GM19395 (cell line): ENCODE measurements at regions not wholly inside any gene's neighbourhood (a gene's known extent, or its start where the extent isn't known, plus 50 kb on each side); places are given as distances from the start of the nearest gene placed in this dataset.

Experiments
- ATAC-seq: cut with Tn5 transposase; IDR thresholded peaks from one replicate; pipeline ENCODE4 v1.9.1; 2021; ENCODE audit warnings: mild to moderate bottlenecking, moderate library complexity; ENCODE audit not compliant: unreplicated experiment

DNA sequence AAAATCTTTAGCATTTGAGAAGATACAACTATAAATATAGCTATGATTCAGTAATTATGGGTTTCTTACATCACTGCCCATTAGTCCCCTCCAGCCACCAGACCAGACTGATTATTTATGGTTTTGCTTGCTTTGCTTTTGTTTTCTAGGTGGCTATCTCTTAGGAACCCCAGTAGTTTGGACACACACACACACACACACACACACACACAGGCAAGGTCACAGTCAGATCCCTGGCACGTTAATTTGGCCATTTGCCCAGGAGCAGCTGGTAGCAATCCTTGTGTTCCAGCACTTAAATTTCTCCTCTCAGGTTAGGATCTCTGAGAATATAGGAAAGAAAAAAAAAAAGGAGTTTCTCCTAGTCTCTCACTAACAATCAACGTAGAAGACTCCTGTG lies 90.2 kb upstream of the RESF1 start:
- no peak for ATAC-seq

DNA sequence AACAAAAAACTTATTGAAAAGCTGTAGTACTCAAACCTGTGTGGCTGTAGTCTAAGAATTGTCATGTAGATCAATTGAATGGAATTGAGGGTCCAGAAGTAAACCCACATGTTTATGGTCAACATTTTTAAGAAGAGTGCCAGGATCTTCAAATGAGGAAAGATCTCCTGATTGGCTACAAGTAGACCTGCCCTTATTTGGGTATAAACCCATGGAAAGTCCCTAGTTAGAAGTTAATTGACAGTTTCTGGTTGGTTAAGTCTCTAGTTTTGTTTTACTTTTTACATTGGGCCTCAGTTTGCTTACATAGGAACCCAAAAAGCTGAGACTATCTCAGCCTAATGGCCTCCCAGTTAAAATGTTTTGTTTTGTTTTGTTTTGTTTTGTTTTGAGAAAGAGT lies 91.9 kb upstream of the RESF1 start:
- no peak for ATAC-seq

DNA sequence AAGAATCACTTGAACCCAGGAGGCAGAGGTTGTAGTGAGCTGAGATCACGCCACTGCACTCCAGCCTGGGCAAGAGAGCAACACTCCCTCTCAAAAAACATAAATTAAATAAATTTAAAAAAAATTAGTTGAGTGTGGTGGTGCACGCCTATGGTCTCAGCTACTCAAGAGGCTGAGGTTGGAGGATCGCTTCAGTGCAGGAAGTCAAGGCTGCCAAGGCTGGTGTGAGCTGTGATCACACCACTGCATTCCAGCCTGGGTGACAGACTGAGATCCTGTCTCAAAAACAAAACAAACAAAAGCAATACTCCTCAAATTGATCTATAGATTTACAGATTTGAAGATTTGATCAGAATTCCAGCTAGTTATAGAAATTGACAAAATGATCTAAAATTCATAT lies 92.7 kb upstream of the RESF1 start:
- ATAC-seq: no peak

DNA sequence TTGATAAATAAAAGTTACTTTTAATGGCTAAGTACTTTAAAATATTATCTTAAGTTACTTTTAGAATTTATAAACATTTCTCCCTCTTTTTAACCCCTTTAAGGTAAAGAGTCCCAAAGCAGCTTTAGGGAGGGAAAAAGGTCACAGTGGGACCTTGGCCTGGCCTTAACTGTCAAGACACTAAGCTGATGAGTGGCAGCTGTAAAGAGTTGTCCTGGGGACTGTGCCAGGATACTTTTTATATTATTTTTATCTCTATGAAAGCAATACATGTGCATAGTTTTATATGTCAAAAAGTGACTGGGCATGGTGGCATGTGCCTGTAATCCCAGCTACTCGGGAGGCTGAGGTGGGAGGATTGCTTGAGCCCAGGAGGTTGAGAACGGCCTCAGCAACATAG lies 94.2 kb upstream of the RESF1 start:
- no peak for ATAC-seq

DNA sequence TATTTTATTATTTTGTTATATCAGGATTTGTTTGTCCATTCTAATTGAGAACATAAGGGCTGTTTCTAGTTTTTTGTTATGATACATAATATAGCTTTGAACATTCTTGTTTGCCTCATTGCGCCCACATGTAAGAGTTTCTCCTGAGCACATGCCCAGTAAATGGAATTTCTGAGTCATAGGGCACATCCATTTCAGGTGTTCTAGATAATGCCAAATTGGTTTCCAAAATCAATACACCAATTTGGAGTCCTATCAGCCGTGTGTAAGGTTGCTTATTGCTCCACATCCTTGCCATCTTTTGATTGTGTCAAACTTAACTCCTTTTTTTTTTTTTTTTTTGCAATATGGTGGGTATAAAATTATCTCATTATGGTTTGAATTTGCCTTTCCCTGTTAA lies 97.9 kb upstream of the RESF1 start:
- ATAC-seq: no peak

DNA sequence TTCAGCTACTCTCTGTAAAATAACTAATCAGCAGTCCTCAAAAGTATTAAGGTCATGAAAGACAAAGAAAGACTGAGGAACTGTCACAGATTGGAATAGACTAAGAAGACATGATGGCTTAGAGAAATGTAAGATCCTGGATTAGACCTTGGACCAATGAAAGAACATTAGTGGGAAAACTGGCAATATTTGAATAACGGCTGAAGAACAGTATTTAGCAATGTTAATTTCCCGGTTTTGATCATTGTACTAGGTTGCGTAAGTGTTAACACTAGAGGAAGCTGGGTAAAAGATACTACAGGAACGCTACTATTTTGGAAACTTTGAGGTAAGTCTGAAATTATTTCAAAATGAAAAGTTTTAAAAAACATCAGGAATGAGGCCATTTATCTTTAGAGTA lies 98.8 kb upstream of the RESF1 start:
- no peak for ATAC-seq

DNA sequence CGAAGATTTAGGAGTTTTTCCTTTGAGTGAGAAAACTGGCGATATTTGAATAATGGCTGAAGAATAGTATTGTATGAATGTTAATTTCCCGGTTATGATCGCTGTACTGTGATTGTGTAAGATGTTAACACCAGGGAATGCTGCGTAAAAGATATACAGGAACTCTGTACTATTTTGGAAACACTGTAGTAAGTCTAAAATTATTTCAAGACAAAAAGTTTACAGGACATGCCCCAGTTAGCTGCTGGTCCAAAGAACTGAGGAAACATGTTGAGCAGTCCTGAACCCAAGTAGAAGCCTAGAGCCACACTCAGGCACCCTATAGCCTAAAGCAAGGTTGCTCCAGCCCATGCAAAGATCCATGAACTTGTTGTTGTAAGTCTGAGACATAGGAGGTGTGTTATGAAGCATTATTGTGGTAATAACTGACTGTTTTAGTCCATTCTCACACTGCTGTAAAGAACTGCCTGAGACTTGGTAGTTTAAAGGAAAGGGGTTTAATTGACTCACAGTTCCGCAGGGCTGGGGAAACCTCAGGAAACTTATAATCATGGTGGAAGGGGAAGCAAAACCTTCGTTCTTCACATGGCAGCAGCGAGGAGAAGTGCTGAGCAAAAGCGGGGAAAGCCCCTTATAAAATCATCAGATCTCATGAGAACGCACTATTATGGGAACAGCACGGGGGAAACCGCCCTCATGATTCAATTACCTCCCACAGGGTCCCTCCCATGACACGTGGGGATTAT lies 99.8 kb upstream of the RESF1 start:
- peak; percentile 52 for ATAC-seq

DNA sequence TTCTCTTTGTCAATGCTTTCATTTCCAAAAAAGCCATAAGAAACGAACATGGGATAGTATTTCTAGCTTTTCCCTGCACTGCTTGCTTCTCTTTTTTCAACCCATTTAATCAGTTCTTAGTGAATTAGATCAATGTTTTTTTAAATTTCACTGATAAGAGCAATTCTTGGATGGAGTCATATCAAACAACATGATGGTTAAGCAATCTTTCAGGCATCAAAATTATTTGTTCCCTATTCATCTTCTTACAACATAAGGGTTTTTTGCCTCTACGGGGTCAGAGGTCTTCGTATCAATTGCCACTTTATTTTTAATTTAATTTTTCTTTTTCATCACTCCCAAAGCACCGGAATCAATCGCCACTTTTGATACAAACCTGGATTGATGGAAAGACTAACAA lies 103.8 kb upstream of the RESF1 start:
- ATAC-seq: no peak

DNA sequence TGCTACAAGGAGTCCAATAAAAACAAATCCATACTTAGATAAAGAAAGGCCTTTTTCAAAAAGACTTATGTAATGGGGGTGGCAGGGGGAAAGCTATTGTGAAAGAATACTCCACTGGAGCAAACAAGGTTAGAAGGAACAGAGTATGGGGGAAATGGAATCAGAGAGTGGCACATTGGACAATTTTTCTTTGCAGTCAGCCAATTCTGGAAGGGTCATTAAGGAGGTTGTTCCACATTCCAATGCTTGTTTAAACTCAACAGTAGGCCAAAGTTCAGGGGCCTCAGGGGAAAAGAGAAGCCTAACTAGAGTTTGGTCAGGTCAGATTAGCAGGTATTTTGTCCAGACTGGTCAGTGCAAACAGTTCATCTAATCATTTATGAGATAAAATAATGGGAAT lies 105.2 kb upstream of the RESF1 start:
- ATAC-seq: no peak

DNA sequence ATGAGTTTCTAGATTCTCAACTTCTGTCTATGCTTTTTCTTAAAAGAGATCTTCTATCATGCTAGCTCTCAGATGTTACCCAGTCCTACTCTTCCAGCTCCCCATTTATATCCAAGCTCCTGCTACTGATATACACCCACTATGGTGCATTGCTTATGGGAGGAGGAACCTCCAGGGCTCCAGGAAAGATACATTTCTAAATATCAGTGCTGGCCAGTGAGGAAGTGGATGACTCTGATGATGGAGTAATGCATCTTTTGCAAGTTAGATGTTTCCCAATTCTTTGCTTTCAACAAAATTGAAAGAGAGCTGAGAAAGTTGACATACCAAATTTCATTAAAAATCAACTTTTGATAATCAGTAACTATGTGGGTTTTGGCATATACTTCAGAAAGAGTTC lies 105.7 kb upstream of the RESF1 start:
- no peak for ATAC-seq

DNA sequence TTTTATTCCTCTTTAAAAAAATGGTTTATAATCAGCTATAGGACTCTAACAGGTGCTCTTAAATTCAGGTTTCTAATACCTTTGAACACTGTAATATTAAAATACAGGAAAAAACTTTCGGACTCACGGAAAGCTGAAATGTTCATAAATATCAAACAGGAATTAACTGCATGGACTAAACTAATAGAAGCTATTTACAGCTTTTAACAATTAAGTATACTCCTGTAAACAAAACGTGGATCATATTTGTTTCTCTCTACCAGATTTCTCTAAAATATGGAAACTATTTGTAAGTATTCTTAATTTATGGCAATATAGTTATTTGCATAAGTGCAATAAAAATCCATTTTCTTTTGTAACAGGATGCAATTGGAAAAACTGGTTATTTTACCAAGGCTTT lies 108.9 kb upstream of the RESF1 start:
- ATAC-seq: no peak

DNA sequence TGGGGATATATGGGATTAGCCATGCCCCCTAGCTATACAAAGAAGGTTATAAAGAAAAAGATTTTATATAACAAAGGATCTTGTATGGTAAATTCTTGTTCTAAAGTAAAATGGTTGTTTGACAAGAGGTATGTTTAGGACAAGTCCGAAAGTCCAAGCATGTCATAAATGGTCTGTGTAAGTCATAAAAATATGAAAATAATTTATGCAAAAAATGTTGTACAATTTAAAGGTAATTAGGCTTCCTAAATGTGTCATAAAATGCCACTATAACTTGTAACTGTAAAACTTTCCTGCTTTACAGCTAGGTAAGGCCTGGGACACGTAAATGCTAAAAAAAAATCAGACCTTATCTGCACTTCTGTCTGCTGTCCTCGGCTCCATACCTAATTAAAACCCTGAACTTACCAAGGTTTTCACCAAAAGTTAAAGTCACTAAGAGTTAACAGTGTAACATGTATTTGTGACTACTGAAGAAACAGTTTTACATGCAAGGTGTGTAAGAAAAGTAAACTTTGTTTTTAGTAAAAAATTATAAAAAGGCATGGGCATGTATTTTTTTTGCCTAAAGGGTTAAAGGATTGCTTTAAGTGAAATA lies 110.0 kb upstream of the RESF1 start:
- no peak for ATAC-seq

DNA sequence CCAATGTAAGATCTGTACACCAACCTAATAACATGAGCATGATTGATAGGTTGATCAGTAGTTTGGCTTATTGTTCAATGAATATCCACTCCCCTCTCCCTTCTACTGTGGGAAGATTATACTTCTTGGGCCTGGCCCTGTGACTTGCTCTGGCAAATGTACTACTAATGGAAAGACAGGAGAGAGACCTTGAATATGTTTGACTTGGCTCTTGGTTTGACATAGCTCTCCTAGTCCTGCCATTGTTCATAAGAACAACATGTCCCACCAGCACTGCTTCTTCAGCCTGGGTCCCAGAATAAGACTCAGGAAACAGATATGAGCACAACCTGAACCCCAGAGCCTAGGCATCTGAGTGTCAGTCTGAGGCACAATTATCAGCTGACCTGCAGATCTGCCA lies 112.8 kb upstream of the RESF1 start:
- ATAC-seq: no peak

DNA sequence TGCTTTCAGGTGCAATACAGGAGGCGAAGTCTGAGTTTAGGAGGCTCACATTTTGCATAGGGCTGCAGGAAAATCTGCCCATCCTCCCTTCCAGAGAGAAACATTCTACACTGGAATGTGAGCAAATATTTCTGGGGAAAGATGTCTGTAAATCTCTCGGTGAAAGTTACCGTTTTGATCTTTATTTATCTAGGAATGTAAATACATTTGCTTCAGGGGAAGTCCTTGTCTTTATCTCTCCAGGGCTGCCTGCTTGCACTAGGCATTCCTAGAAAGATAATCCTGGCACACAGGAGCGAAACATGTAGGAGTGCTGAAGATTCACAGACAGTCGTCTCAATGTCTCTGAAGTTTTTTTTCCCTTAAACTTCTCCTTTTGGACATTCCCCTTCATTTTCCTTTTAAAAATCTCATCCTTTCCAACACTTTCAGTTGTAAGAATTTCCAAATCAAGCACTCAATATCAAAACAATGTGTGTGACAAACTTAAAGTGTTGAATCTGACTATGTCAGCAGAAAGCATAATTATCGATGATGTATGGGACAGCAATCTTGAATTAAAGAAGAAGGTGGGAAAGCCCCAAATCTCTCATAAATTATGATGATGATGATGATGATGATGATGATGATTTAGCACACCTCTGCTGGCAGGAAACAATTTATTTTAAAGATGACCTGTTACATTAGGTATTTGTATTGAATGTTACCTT lies 113.4 kb upstream of the RESF1 start:
- no peak for ATAC-seq

DNA sequence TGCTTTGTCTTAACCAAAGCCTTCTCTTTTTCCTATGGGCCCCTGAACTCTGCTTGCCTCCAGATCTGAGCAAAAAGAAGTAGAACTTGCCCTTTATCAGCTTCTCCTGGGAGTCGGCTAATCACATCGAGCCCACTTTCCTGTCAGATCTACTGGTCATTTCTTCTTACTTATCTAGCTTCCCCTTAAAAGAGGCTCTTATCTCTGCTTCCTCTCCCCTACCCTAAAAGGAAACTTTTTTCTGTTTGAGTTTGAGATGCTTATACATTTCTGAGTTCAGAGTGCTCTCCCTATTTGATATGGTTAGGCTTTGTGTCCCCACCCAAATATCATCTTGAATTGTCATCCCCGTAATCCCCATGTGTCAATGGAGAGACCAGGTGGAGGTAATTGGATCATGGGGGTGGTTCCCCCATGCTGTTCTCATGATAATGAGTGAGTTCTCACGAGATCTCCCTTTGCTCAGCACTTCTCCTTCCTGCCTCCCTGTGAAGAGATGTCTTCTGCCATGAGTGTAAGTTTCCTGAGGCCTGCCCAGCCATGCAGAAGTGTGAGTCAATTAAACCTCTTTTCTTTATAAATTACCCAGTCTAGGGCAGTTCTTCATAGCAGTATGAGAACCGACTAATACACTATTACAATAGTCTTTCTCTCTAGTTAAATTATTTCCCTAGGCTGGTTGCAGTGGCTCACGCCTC lies 114.7 kb upstream of the AMN1 start:
- no peak for ATAC-seq

DNA sequence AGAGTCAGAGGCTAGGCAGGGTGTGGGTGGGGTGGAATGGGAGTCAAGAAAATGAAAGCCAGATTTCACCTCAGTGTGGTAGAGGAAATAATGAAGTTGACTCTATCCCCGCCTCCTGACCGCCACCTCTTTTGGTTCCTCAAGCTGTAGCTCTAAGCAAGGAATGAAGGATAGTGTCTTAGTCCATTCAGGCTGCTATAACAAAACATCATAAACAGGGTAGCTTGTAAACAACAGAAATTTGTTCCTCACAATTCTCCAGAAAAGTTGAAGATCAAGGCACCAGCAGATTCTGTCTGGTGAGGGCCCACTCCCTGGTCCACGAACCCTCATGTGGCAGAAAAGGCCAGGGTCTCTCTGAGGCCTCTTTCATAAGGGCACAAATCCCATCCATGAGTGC lies 109.1 kb upstream of the AMN1 start:
- no peak for ATAC-seq

DNA sequence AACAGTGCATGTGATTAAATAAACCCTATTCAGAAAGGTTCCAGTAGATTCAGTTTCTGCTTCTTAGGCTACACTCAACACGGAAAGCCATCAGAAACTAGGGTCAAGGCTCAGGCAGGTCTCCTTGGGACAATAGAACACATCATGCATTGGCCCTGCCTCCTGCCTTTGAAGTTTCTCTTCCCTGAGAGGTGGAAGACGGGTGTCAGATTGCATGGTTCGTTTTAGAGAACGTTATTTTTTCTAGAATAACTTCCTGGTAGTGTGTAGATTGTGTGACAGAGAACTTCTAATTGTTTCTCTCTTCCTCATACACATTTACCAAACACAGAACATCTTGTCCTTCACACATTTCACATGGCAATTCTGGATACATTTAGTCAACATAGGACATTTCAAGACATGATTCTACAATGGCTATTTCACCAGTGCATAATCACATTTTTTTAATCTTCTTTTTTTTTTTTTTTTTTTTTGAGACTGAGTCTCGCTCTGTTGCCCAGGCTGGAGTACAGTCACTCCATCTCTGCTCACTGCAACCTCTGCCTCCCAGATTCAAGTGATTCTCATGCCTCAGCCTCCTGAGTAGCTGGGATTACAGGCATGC lies 106.6 kb upstream of the AMN1 start:
- ATAC-seq: no peak

DNA sequence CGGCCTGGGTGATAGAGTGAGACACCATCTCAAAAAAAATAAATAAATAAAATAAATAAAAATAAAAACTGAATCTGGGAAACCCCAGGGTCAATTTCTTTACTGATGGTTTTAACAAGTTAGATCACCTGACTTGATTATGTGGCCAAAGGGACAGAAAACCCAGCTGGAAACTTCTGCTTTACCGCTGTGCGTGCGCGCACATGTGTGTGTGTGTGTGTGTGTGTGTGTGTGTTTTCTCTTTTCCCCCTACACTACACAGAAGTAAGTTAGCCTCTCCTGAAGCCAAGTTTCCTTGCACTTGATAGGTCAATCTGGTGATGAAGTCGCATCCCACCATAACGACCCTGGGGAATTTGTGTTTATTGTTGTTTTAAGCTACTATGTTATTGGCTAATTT lies 105.3 kb upstream of the AMN1 start:
- ATAC-seq: no peak

DNA sequence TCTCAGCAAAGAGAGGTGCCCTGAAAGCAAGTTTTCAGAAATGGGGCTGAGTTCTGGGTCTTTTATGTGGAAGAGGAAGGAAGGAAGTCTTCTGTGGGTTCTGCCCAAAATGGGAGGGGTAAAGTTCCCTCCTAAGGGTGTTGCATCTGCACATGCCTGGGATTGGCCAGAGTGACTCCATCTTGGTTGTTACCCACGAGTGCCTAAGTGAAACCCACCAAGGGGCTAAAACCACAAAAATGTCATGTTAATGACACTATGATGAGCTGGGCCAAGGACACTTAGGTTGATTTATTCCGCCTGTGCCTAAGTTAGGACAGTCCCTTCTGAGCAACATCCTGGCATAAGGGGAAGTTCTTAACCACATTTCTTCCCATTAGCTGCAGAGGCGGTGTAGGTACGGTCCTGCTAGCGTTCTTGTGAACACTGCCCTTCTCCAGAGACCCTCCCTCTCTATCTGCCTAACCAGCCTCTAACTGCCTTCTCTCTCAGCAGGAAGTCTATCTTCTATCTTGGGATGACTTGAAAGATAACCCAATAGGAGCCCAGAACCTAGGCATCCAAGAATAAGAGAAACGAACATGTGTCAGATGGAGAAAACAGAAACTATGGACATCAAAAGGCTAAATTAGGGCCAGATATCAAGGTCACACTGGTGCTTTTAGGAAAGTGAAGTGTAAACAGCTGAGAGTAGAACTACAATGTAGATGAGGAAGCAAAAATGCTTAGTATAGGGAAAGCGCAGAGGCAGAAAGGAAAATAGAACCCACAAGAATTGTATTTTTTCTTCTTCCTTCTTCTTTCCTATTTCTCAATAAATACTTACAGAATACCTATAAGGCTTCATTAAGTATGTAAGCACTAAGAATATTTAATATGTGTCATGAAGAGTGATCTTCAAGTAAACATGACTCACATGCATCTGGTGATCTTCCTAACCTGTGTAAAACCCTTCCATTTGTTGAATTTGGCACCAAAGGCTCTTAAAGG lies 104.2 kb upstream of the AMN1 start:
- ATAC-seq: peak; percentile 69

DNA sequence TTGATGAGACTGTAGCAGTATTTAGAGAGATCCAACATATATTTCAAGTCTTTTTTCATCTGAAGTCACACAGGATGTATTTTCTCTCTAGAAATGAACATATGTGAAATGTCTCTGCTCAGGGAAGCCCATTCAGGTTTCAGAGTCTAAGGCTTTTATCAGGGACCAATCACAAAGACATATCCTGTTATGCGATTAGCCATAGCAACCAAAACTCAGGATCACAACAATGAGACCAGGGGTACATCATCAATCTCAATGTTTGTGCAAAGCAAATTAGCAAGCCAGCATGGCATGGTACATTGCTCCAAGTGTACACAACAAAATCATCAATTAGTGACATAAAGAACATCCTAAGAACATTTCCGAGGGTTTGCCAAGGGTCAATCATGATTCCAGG lies 99.2 kb upstream of the AMN1 start:
- ATAC-seq: no peak
